Esophagus squamous epithelium (tissue), 4 donors: ENCODE measurements at regions not wholly inside any gene's neighbourhood (a gene's known extent, or its start where the extent isn't known, plus 50 kb on each side); places are given as distances from the start of the nearest gene placed in this dataset.

Experiments
- POLR2A ChIP-seq, 4 donors: fragments of 450-650 bp; IDR thresholded peaks; one replicate each; pipeline ENCODE4 v1.6.1; 2017; ENCODE audit warnings: antibody characterized with exemption in 4 of 4, mild to moderate bottlenecking in 4 of 4, moderate library complexity in 3 of 4
- TF ChIP-seq, protein P1 (sequence below), 6 experiments: fragments of 450-650 bp in 4 of 6; fragments of 200-600 bp in 2 of 6; sonication (generic) in 2 of 6; IDR thresholded peaks; one replicate each; pipeline ENCODE4 v1.5.1; 2016 to 2019; ENCODE audit warnings: antibody characterized with exemption in 6 of 6, mild to moderate bottlenecking in 4 of 6, moderate library complexity in 4 of 6

DNA sequence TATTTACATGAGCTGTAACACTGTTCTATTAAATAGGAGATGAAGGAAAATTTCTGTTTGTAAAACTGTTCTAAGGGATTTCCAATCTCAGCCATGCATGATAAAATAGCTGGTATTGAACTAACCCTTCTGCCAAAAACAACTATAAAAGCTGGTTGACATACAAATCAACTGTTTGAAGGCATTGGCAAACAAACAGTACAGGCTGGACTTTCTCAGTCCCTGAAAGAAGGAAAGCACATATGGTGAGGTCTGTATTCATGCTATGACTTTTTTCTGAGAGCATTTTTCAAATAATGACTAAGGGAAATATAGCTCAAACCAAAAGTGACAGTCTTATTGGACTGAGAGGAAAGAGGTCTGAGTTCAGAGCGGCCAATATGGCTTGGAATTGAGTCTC is 117.0 kb upstream of the CCDC54 start:
- TF ChIP-seq, protein P1, sequence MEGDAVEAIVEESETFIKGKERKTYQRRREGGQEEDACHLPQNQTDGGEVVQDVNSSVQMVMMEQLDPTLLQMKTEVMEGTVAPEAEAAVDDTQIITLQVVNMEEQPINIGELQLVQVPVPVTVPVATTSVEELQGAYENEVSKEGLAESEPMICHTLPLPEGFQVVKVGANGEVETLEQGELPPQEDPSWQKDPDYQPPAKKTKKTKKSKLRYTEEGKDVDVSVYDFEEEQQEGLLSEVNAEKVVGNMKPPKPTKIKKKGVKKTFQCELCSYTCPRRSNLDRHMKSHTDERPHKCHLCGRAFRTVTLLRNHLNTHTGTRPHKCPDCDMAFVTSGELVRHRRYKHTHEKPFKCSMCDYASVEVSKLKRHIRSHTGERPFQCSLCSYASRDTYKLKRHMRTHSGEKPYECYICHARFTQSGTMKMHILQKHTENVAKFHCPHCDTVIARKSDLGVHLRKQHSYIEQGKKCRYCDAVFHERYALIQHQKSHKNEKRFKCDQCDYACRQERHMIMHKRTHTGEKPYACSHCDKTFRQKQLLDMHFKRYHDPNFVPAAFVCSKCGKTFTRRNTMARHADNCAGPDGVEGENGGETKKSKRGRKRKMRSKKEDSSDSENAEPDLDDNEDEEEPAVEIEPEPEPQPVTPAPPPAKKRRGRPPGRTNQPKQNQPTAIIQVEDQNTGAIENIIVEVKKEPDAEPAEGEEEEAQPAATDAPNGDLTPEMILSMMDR (IDR thresholded peaks at IDR 0.05) = no peak
- TF ChIP-seq POLR2A (IDR thresholded peaks at IDR 0.05) = no peak
